ENCODE measurements at regions not wholly inside any gene's neighbourhood (a gene's known extent, or its start where the extent isn't known, plus 50 kb on each side); places are given as distances from the start of the nearest gene placed in this dataset.

GRCh38 chr2:129334696-129335410 is 644.6 kb upstream of the RAB6C start:
- DNase-seq (ENCODE audit: low read depth in 2 of 2), result no peak

- no peak for DNase-seq (ENCODE audit: low read depth in 2 of 2)
Observed at GRCh38 chr2:129336276-129336675, 643.2 kb upstream of the RAB6C start.

DNA sequence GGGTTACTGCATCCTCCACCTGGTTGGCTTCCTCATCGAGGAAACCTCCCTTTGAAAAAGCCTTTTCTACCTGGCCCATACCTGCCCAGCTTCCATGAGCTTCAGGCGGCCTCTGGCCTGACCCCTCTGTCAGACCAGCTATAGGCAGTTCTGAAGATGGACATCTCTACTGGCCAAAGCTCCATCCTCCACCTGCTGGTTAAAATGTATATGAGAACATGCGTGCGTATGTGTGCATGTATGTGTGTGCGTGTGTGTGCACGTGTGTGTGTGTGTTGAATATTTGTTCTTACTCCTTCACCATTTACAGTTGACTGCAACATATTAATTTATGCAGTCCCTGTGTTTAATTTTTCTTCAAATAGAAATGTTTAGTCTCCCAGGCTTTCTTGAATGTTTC is 642.4 kb upstream of the RAB6C start:
- DNase-seq (ENCODE audit: low read depth in 2 of 2), result no peak

- DNase-seq (ENCODE audit: low read depth in 2 of 2), result no peak
Observed at GRCh38 chr2:129345540-129345939, 633.9 kb upstream of the RAB6C start.

DNA sequence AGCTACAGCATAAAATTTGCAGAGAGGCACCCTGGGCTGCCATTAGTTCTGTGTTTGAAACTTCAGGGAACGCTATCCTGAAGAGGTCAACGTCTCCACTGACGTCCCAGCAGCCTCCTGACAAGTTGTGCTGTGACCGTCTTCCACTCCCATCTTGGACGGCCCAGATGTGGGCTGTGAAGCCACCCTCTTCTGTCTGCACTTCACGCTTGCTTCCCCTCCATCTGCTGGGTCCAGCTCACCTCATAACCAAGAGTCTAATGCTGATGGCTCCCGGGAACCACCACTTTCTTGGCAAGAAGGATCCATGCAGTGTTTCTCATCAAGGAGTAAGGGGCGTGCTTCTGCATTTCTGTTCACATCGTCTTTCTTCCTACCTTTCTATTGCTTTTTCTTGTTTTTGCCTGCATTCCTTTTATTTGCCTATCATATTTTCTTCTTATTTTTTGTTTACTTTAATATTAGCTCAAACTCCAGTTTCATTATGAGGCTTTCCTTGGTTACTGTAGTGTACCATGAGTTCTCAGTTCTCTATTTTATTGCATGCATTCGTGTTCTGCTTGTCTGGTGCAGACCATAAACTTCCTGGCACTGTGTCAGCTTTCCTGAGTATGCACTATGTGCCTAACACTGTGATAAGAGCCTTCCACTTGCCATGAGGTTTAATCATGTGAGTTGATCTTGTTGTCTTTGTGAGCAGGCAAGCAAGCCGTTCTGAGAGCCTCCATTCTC is 631.8 kb upstream of the RAB6C start:
- DNase-seq (ENCODE audit: low read depth in 2 of 2), result no peak

GRCh38 chr2:129354631-129355030 is 624.8 kb upstream of the RAB6C start:
- no peak for DNase-seq (ENCODE audit: low read depth in 2 of 2)

GRCh38 chr2:129361688-129362087 is 617.8 kb upstream of the RAB6C start:
- DNase-seq (ENCODE audit: low read depth in 2 of 2), result no peak

DNA sequence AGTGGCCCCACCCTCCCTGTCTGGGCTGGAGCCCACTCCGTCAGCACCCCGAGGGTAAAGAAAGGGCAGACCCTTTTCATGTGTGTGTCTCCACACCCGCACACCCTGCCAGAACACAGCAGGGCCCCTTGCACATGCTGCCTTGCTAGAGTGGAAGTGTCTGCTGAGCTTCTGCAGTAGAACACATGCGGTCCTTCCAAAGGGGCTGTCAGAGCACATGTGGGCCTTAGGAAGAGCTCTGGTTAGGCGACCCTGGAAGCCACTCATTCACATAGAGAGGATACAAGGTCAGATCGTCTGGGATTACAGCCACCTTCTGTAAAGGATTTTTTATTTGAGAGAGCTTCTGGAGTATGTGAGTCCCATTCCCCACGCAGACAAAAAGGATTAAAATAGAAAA is 613.2 kb upstream of the RAB6C start:
- no peak for DNase-seq (ENCODE audit: low read depth in 2 of 2)

- DNase-seq (ENCODE audit: low read depth in 2 of 2), result no peak
Observed at GRCh38 chr2:129367107-129367506, 612.4 kb upstream of the RAB6C start.

DNA sequence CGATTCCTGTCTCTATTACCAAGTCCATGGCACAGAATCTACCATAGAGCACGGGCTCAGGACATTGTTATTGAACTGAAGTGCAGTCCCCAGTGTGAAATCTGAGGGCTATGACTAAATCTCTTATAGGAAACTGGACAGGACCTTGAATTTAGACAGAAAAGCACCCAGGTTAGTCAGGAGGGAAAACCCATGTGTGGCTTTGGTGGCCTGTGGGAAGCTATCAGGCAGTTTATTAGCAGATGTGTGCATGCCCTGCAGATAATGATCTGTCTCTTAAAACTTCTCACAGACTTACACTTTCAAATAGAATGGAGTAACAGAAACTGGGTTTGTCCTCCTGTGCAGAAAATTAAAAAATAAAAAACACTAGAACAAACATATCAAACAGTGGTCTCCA is 610.0 kb upstream of the RAB6C start:
- DNase-seq (ENCODE audit: low read depth in 2 of 2), result no peak

GRCh38 chr2:129374452-129374851 is 605.0 kb upstream of the RAB6C start:
- no peak for DNase-seq (ENCODE audit: low read depth in 2 of 2)

DNA sequence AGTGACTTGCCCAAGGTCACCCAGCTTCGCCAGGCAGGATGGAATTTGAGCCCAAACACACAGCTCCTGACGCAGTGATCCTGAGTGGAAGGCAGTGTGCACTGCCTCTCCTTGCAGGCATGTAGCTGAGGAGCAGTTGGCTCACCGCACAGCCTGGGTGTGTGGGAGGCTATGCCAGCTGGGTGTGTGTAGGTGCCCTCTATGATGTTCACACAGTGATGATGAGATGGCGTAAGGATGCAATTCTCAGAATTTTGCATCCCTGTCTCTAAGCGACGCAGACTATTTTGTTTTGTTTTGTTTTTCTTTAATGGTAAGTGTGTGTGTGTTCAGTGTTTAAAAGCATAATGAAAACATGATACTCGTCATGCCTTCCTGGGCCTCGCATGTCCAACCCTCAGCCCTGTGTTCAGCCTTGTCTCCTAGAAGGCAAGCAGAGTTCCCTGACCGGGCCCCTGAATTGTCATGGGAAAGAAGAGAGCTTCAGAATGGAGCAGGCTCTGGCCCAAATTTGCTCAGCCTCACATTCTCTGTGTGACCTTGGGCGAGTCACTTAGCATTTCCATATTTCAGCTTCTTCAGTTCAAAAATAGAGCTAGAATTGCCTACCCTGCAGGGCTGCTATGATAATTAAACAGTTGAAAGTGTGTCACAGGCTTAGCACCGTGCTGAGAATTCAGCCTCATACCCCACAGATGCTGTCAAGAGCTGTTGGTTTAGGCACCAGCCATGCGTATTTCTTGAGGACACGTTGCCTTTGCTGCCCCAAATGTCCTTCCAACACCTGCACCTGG is 603.6 kb upstream of the RAB6C start:
- no peak for DNase-seq (ENCODE audit: low read depth in 2 of 2)

- no peak for DNase-seq (ENCODE audit: low read depth in 2 of 2)
Observed at GRCh38 chr2:129376426-129377077, 602.9 kb upstream of the RAB6C start.

DNA sequence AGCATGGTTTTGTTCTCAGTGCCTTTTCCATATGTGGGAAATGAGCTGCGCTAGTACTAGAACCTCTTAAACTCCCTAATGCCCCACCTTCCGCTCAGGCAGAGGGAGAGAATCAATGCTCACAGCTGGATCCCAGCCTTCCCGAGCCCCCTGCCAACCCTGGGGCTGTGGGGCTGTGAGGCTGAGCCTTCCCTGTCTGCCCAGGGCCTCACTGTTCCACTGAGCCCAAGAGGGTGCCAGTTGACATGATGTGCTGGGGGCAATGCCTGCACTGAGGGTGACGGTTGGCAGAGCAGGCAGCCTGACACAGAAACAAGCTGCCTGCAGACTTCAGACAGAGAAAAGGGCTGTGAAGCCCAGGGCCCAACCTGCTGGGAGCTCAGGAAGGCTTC is 602.4 kb upstream of the RAB6C start:
- DNase-seq (ENCODE audit: low read depth in 2 of 2), result no peak

DNA sequence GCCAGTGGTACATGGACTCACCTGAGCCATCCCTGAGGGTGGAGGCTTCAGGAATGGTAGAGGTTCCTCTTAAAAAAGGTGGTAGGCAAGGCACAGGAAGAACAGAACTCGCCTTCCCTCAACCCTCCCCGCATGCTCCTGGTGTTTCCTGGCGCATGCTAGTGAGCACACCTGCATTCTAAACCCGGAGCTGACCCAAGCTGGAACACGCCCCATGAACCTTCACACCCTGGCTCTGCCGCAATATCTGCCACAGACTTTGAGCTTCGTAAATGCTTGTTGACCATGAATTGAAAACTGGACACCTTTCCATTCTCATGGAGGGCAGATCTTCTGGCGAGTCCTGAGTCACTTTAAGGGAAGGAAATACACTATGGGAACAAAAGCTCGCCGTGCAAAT is 601.3 kb upstream of the RAB6C start:
- DNase-seq (ENCODE audit: low read depth in 2 of 2), result no peak

DNA sequence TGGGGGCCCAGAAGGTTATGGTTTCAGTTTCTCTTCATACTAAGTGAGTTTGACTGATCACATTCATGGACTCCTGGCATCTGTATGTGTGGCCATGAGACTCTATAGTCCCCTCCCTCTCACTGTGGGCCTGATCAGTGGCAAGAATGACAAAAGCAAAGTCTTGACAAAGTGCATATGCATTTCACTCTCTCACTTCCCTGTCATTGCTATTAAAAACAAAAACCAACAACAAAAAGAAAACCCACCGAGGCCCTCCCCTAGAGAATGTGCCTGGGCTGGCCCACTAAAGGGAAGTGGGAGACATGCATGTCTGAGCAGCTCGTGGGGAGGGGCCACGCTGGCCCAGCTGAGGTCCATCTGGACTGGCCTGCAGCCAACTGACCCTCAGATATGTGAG is 600.1 kb upstream of the RAB6C start:
- no peak for DNase-seq (ENCODE audit: low read depth in 2 of 2)

DNA sequence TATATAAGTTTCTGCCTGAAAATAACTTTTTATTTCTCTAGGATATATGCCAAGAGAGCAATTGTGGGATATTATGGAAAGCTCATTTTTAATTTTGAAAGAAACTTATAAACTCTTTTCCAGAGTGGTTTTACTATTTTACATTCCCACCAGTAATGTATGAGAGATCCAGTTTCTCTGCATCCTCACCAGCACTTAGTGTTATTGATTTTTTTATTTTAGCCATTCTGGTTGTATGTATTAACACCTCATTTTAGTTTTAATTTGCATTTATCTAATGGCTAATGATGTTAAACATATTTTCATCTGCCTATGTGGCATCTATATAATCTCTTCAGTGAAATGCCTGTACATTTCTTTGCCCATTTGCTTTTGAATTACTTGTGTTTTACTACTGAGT is 597.7 kb upstream of the RAB6C start:
- no peak for DNase-seq (ENCODE audit: low read depth in 2 of 2)

DNA sequence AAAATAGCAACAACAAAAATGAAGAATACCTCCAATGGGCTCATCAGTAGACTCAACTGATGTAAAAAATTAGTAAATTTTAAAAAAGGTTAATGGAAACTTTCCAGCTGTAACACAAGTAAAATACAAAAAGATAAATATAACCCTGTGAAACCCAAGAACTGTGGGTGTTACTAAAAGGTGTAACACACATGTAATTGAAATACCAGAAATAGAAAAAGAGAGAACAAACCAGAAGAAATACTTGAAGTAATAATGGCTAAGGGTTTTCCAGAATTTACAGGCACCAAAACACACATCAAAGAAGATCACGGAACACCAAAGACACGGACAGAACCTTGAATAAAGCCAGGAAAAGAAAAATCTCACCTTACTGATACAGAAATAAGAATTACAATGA is 590.6 kb upstream of the RAB6C start:
- no peak for DNase-seq (ENCODE audit: low read depth in 2 of 2)

DNA sequence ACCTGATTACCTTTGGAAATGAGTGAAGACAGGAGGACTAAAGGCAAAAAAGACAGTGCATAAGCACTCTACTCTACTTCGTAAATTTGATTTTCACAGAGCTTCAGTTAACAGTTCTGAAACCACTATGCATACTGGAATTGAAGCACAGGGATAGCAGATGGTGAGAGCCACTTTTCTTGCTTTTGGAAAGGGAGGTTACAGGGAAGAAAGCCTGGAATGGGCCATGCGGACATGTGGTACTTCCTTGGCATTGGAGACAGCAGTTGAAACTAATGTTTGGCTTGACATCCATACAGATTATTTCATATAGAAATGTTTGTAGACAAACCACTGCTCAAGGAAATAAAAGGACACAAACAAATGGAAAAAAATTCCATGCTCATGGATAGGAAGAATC is 585.6 kb upstream of the RAB6C start:
- DNase-seq (ENCODE audit: low read depth in 2 of 2), result no peak

DNA sequence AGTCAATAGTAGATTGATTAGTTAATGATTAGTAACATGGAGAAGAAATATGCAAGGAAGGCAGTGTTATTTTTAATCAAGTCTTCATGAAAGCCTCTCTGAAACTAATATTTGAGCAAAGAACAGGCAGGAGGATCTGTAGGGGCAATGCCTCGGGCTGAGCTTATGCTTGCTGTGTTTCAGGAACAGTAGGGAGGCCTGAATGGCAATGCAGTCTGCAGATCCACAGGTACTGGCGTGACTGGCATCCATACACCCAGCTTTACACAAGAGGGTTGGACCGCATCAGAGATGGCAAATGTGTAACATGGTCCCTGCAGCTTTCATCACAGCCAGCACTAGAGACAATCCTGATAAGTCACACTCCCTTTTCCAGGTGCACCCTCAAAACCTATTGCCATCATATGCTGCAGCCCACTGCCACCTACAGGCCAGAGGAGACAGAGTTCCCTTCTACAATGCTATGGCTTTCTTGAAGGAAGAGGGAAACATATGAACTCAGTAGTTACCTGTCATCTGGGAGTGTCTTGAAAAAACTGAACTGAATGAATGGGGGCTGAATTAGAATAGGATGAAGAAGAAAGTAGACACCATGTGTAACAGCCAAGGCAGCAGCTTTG is 582.4 kb upstream of the RAB6C start:
- DNase-seq (ENCODE audit: low read depth in 2 of 2), result no peak

GRCh38 chr2:129400826-129401225 is 578.6 kb upstream of the RAB6C start:
- DNase-seq (ENCODE audit: low read depth in 2 of 2), result no peak

GRCh38 chr2:129402076-129402475 is 577.4 kb upstream of the RAB6C start:
- no peak for DNase-seq (ENCODE audit: low read depth in 2 of 2)
